GM19455 (cell line): ENCODE measurements at regions not wholly inside any gene's neighbourhood (a gene's known extent, or its start where the extent isn't known, plus 50 kb on each side); places are given as distances from the start of the nearest gene placed in this dataset.
"Not testable (repeated sequence)": the region's sequence is repeated elsewhere in the genome, so short reads cannot be mapped to it uniquely, and the experiment has no call there.

Experiments
- ATAC-seq: cut with Tn5 transposase; IDR thresholded peaks from one replicate; pipeline ENCODE4 v1.9.1; 2021; ENCODE audit not compliant: unreplicated experiment

GRCh38 chr11:98185245-98185644 is 835.5 kb upstream of the CNTN5 start:
- ATAC-seq, result no peak

DNA sequence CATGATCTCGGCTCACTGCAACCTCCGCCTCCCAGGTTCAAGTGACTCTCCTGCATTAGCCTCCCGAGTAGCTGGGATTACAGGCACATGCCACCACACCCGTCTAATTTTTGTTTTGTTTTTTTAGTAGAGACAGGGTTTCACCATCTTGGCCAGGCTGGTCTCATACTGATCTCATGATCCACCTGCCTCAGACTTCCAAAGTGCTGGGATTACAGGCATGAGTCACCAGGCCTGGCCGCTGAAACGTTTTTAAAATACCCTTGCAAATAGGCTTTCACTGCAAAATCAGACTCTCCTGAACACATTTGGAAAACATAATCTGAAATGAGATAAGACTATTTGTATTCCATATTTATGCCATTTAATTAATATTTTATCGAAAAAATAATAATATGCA is 826.1 kb upstream of the CNTN5 start:
- ATAC-seq, result no peak

DNA sequence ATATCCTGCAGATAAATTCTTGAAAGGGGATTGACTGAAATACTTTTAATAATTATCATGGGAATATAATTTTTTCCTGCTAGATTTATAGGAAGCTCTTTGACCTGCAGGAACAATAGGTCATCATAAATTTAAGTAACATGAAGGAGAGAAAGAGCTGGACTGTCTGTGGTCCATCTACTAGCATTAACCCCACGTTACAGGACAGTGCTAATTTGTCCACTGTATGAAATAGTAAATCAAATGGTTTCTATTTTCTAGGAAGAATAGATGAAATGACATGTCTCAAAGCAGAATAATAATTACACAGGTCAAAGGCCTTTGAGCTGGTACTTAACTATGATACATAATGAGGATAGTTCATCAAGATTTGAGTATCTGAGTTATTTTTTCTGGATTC is 825.4 kb upstream of the CNTN5 start:
- ATAC-seq, result no peak

DNA sequence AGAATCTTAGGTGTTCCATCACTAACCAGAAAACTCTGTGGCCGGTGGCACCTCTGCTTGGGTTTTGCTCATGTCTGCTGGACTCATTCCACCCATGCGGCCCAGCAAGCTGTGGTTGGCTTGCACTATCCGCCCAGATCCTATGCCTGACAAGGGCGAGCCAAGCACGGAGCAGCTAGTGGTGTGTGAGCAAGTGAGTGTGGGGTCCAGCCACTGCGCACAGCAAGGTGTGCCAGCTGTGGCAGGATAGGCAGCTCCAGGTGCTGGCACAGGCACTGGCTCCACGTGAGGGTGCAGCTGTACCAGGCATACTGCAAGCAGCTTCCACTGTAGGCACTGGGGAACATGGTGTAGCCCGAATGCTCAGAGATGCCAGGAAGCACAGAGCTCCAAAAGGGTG is 813.7 kb upstream of the CNTN5 start:
- no peak for ATAC-seq

DNA sequence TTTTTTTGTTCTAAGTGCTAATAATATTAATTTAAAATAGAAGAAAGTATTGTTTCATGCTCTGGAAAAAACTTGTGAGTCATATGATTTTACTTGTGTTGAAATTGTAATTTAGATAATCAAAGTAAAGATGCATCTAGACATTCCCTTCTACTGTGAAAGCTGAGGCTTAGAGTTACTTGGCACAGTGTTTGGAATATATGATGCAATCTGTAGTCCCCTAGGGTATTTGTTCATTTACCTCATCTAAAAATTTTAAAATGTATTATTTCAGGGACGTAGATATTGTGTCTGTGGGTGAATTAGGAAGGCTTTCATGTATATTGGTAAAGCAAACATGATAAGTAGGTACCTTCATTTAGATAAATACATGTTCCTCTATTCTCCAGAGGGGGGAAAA is 793.5 kb upstream of the CNTN5 start:
- no peak for ATAC-seq

DNA sequence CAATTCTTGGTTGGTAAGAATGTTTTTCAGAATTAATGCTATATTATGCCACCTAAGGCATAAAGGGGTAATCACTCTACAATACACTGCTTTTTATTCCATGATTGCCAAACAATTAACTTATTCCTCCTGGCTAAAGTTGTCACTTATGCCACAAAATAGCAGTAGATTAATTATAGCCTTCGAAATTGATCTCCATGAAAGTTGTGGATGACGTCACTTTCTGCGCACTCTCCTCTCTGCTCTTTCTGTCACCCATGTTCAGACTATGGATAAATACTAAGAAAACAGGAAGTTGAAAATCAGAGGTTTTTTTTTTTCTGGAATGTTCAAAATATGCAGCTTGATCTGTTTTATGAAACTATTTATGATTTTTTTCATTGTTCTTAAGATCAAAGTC is 790.1 kb upstream of the CNTN5 start:
- ATAC-seq, result no peak

DNA sequence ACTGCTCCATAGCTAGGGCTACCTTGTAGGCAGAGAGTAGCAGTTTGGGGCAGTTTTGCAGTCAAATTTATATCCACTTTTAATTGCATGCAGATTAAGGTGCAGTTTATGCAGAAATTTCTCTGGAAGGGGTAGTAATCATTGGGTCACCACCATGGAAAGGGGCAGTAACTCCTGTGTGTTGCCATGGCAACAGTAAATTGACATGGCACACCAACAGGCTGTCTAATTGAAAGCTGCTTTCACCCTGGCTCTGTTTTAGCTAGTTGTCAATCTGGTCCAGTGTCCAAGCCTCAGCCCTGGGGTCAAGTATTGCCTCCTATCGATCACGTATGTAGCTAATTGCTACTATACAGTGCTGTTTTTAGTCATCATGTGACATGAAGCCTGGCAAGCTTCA is 786.1 kb upstream of the CNTN5 start:
- ATAC-seq, result no peak

DNA sequence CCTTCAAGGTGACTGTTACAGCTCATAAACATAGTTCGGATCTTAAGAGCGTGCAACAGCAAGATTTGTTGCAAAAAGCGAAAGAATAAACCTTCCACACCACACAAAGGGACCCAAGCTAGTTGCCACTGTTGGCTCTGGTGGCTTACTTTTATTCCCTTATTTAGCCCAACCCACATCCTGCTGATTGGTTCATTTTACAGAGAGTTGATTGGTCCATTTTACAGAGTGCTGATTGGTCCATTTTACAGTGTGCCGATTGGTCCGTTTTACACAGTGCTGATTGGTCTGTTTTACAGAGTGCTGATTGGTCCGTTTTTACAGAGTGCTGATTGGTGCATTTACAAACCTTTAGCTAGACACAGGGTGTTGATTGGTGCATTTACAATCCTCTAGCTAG is 776.9 kb upstream of the CNTN5 start:
- no peak for ATAC-seq

- ATAC-seq, result no peak
These were observed 759.8 kb upstream of the CNTN5 start for GRCh38 chr11:98260983-98261382.

GRCh38 chr11:98277251-98277912 is 743.4 kb upstream of the CNTN5 start:
- ATAC-seq, result no peak

GRCh38 chr11:98289617-98290263 is 731.0 kb upstream of the CNTN5 start:
- no peak for ATAC-seq

DNA sequence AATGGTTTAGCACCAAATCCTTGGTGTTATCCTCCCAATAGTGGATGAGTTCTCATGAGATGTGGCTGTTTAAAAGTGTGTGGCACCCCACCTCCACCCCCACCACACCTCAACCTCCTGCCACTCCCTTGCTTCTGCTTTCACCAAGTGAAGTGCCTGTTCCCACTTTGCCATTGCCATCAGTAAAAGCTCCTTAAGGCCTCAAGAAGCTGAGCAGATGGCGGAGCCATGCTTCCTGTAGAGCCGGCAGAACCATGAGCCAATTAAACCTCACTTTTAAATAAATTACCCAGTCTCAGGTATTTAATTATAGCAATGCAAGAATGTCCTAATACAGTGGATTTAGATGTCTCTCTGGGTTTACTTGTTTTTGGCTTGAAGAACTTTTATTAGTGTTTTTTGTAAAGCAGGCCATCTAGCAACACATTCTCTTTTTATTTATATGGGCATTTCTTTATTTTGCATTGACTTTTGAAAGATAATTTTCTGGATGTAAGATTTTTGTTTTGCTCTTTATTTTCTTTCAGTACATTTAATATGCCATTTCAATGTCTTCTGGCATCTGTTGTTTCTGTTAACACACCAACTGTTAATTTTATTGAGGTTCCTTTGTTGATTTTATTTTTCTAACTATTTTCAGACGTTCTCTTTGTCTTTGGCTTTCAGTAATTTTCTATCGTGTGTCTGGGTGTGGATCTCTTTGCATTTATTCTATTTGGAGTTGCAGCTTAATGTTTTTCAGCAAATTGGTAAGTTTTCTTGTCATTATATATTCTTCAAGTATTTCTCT is 724.5 kb upstream of the CNTN5 start:
- ATAC-seq, result no peak

DNA sequence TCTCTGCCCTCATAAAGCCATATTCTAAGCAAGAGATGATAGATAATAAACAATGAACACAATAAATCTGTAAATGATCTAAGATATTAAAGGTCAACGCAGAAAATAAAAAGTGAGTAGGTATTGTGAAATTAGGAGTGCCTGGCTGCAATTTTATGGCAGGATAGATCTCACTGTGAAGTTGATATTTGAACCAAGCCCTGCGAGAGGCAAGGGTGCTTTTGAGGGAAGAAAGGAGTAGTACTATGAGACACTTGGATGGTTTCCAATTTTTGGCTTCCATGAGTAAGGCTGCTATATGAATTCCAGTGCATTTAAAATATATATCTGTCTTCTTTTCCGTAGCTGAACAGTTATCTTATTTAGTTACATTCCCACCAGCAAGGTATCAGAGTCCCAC is 720.0 kb upstream of the CNTN5 start:
- ATAC-seq, result no peak

- no peak for ATAC-seq
These were observed 712.8 kb upstream of the CNTN5 start for GRCh38 chr11:98307827-98308491.

DNA sequence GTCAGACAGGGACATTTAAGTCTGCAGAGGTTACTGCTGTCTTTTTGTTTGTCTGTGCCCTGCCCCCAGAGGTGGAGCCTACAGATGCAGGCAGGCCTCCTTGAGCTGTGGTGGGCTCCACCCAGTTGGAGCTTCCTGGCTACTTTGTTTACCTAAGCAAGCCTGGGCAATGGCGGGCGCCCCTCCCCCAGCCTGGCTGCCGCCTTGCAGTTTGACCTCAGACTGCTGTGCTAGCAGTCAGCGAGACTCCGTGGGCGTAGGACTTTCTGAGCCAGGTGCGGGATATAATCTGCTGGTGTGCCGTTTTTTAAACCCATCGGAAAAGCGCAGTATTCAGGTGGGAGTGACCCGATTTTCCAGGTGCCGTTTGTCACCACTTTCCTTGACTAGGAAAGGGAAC is 690.4 kb upstream of the CNTN5 start:
- not testable (repeated sequence) for ATAC-seq

DNA sequence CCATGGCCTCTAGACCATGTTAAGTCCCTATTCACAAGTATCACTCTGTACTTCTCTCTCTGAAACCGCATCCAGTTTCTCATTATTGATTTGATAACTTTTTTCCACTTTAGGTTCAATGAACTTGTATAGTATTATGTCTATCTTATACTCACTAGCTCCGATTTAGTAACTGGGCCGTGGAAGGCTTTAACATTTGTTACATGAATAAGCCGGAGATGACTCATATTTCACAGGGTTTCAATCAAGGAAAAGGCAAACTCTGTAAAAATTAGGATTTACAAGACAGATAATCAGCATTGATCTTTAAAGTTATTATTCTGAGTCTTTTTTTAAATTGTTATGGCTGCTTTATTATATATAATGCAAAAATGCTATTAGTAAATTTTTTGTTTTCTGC is 662.2 kb upstream of the CNTN5 start:
- ATAC-seq, result no peak

DNA sequence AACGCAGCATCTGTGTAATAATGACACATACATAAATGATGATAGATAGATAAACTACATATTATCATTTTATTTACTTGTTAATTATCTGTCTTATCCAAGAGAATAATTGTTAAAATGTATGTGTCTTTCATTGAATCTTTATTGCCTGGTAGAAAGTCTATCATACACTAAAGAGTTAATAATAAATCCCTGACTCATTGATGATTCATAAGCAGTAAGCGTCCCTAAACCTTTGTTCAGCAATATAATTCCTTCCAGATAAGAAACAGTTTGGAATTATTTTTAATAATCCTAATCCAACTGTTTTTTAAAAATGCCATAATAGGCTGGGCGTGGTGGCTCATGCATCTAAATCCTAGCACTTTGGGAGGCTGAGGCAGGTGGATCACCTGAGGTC is 655.6 kb upstream of the CNTN5 start:
- ATAC-seq, result no peak

GRCh38 chr11:98365941-98366340 is 654.8 kb upstream of the CNTN5 start:
- no peak for ATAC-seq

DNA sequence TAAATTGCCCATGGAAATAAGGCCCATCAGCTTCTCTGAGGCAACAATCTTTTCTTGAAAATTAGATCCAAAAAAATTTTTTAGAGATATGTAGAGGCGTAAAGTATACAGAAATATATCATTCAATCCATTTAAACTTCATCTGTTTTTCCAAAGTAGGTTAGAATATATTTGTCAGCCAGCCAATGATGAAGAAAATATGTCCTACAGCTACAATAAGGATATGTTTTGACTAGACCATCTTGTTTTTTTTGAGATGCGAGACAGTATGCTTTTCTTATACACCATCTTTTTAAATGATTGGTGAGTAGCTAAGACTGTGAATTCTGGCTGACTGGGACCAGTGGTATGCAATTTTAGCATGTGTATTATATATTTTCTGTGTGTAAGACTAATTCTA is 630.4 kb upstream of the CNTN5 start:
- no peak for ATAC-seq

GRCh38 chr11:98394500-98394899 is 626.2 kb upstream of the CNTN5 start:
- not testable (repeated sequence) for ATAC-seq

GRCh38 chr11:98398508-98398907 is 622.2 kb upstream of the CNTN5 start:
- no peak for ATAC-seq

DNA sequence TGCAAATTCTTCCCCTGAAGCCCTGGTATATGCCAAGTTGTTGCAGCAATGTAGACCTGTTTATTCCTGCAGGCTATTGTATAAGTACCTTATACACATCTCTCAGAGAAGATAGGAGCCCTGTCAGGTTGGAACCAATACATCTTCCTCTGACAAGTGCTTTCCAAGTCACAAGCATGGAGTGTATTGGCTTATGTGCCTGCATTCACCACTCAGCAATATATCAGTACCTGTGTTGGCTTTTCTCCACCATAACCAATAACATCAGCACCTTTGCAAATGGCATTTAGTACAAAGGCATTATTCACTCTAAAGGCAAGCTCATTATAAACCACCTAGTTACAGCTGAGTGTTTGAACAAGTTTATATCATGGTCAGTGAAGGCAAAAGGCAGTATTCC is 611.7 kb upstream of the CNTN5 start:
- no peak for ATAC-seq
